ENCODE measurements at regions not wholly inside any gene's neighbourhood (a gene's known extent, or its start where the extent isn't known, plus 50 kb on each side); places are given as distances from the start of the nearest gene placed in this dataset.
"Not testable (repeated sequence)": the region's sequence is repeated elsewhere in the genome, so short reads cannot be mapped to it uniquely, and the experiment has no call there.

GRCh38 chr14:29982171-29982570 is 54.5 kb upstream of the PRKD1 start:
- no peaks in the 10 kb centered on the region for H3K4me1 Mint-ChIP-seq (ENCODE audit: low read depth)
- peaks cover 1% of the 10 kb centered on the region for H3K9me3 Mint-ChIP-seq
- no peak overlapping the region for H3K27ac Mint-ChIP-seq
- H3K36me3 Mint-ChIP-seq (ENCODE audit: low read depth), result no peaks in the 10 kb centered on the region
- no peaks in the 10 kb centered on the region for H3K27me3 Mint-ChIP-seq (ENCODE audit: low read depth)
- no peak overlapping the region for H3K4me3 Mint-ChIP-seq

- H3K4me1 Mint-ChIP-seq (ENCODE audit: low read depth), result no peaks in the 10 kb centered on the region
- H3K4me3 Mint-ChIP-seq, result no peak overlapping the region
- H3K27me3 Mint-ChIP-seq (ENCODE audit: low read depth), result no peaks in the 10 kb centered on the region
- H3K9me3 Mint-ChIP-seq, result no peaks in the 10 kb centered on the region
- H3K36me3 Mint-ChIP-seq (ENCODE audit: low read depth), result no peaks in the 10 kb centered on the region
- H3K27ac Mint-ChIP-seq, result no peak overlapping the region
These were observed 55.3 kb upstream of the PRKD1 start for GRCh38 chr14:29982993-29983392.

GRCh38 chr14:29990344-29990857 is 62.8 kb upstream of the PRKD1 start:
- not testable (repeated sequence) for H3K27me3 Mint-ChIP-seq (ENCODE audit: low read depth); H3K36me3 Mint-ChIP-seq (ENCODE audit: low read depth); H3K4me3 Mint-ChIP-seq; H3K4me1 Mint-ChIP-seq (ENCODE audit: low read depth); H3K9me3 Mint-ChIP-seq; H3K27ac Mint-ChIP-seq

- Mint-ChIP-seq H3K4me1 (ENCODE audit: low read depth) (no peaks in the 10 kb centered on the region), H3K36me3 (ENCODE audit: low read depth) (no peaks in the 10 kb centered on the region), H3K9me3 (no peaks in the 10 kb centered on the region), H3K27ac (no peak overlapping the region), H3K27me3 (ENCODE audit: low read depth) (no peaks in the 10 kb centered on the region), H3K4me3 (no peak overlapping the region)
These were observed 63.3 kb upstream of the PRKD1 start for GRCh38 chr14:29990993-29991392.

GRCh38 chr14:29993143-29993542 is 65.5 kb upstream of the PRKD1 start:
- no peaks in the 10 kb centered on the region for H3K4me1 Mint-ChIP-seq (ENCODE audit: low read depth)
- no peak overlapping the region for H3K27ac Mint-ChIP-seq
- H3K4me3 Mint-ChIP-seq, result no peak overlapping the region
- no peaks in the 10 kb centered on the region for H3K27me3 Mint-ChIP-seq (ENCODE audit: low read depth)
- H3K36me3 Mint-ChIP-seq (ENCODE audit: low read depth), result no peaks in the 10 kb centered on the region
- no peaks in the 10 kb centered on the region for H3K9me3 Mint-ChIP-seq

GRCh38 chr14:29999013-29999539 is 71.4 kb upstream of the PRKD1 start:
- H3K9me3 Mint-ChIP-seq, result no peaks in the 10 kb centered on the region
- H3K36me3 Mint-ChIP-seq (ENCODE audit: low read depth), result no peaks in the 10 kb centered on the region
- no peak overlapping the region for H3K27ac Mint-ChIP-seq
- no peak overlapping the region for H3K4me3 Mint-ChIP-seq
- H3K27me3 Mint-ChIP-seq (ENCODE audit: low read depth), result no peaks in the 10 kb centered on the region
- H3K4me1 Mint-ChIP-seq (ENCODE audit: low read depth), result no peaks in the 10 kb centered on the region

- Mint-ChIP-seq H3K9me3 (no peaks in the 10 kb centered on the region), H3K4me1 (ENCODE audit: low read depth) (no peaks in the 10 kb centered on the region), H3K27me3 (ENCODE audit: low read depth) (no peaks in the 10 kb centered on the region), H3K36me3 (ENCODE audit: low read depth) (no peaks in the 10 kb centered on the region), H3K27ac (no peak overlapping the region), H3K4me3 (no peak overlapping the region)
These were observed 75.2 kb upstream of the PRKD1 start for GRCh38 chr14:30002859-30003258.

- Mint-ChIP-seq H3K27me3 (ENCODE audit: low read depth) (no peaks in the 10 kb centered on the region), H3K4me3 (no peak overlapping the region), H3K4me1 (ENCODE audit: low read depth) (no peaks in the 10 kb centered on the region), H3K9me3 (no peaks in the 10 kb centered on the region), H3K36me3 (ENCODE audit: low read depth) (no peaks in the 10 kb centered on the region), H3K27ac (no peak overlapping the region)
These were observed 77.6 kb upstream of the PRKD1 start for GRCh38 chr14:30005114-30005808.

- Mint-ChIP-seq H3K4me3 (no peak overlapping the region), H3K4me1 (ENCODE audit: low read depth) (no peaks in the 10 kb centered on the region), H3K36me3 (ENCODE audit: low read depth) (no peaks in the 10 kb centered on the region), H3K27me3 (ENCODE audit: low read depth) (no peaks in the 10 kb centered on the region), H3K9me3 (peaks cover under 1% of the 10 kb centered on the region), H3K27ac (no peak overlapping the region)
These were observed 79.0 kb upstream of the PRKD1 start for GRCh38 chr14:30006695-30007094.

GRCh38 chr14:30015489-30015888 is 87.8 kb upstream of the PRKD1 start:
- H3K9me3 Mint-ChIP-seq, result peaks cover 18% of the 10 kb centered on the region
- H3K4me1 Mint-ChIP-seq (ENCODE audit: low read depth), result no peaks in the 10 kb centered on the region
- H3K27ac Mint-ChIP-seq, result no peak overlapping the region
- no peaks in the 10 kb centered on the region for H3K27me3 Mint-ChIP-seq (ENCODE audit: low read depth)
- H3K4me3 Mint-ChIP-seq, result no peak overlapping the region
- H3K36me3 Mint-ChIP-seq (ENCODE audit: low read depth), result no peaks in the 10 kb centered on the region

GRCh38 chr14:30016002-30016401 is 88.4 kb upstream of the PRKD1 start:
- Mint-ChIP-seq H3K4me3 (no peak overlapping the region), H3K4me1 (ENCODE audit: low read depth) (no peaks in the 10 kb centered on the region), H3K9me3 (peaks cover 18% of the 10 kb centered on the region), H3K36me3 (ENCODE audit: low read depth) (no peaks in the 10 kb centered on the region), H3K27ac (no peak overlapping the region), H3K27me3 (ENCODE audit: low read depth) (no peaks in the 10 kb centered on the region)

GRCh38 chr14:30017370-30017993 is 89.8 kb upstream of the PRKD1 start:
- H3K27ac Mint-ChIP-seq, result no peak overlapping the region
- H3K36me3 Mint-ChIP-seq (ENCODE audit: low read depth), result no peaks in the 10 kb centered on the region
- no peak overlapping the region for H3K4me3 Mint-ChIP-seq
- no peaks in the 10 kb centered on the region for H3K27me3 Mint-ChIP-seq (ENCODE audit: low read depth)
- no peaks in the 10 kb centered on the region for H3K4me1 Mint-ChIP-seq (ENCODE audit: low read depth)
- H3K9me3 Mint-ChIP-seq, result peaks cover 14% of the 10 kb centered on the region

- Mint-ChIP-seq H3K4me3 (no peak overlapping the region), H3K27me3 (ENCODE audit: low read depth) (no peaks in the 10 kb centered on the region), H3K4me1 (ENCODE audit: low read depth) (no peaks in the 10 kb centered on the region), H3K36me3 (ENCODE audit: low read depth) (no peaks in the 10 kb centered on the region), H3K9me3 (peaks cover 28% of the 10 kb centered on the region), H3K27ac (no peak overlapping the region)
These were observed 92.6 kb upstream of the PRKD1 start for GRCh38 chr14:30020271-30020670.

GRCh38 chr14:30020687-30021086 is 93.0 kb upstream of the PRKD1 start:
- H3K27me3 Mint-ChIP-seq (ENCODE audit: low read depth), result no peaks in the 10 kb centered on the region
- H3K9me3 Mint-ChIP-seq, result peaks cover 31% of the 10 kb centered on the region
- no peaks in the 10 kb centered on the region for H3K36me3 Mint-ChIP-seq (ENCODE audit: low read depth)
- no peak overlapping the region for H3K27ac Mint-ChIP-seq
- no peak overlapping the region for H3K4me3 Mint-ChIP-seq
- H3K4me1 Mint-ChIP-seq (ENCODE audit: low read depth), result no peaks in the 10 kb centered on the region

- H3K27ac Mint-ChIP-seq; H3K27me3 Mint-ChIP-seq (ENCODE audit: low read depth); H3K4me3 Mint-ChIP-seq; H3K36me3 Mint-ChIP-seq (ENCODE audit: low read depth); H3K4me1 Mint-ChIP-seq (ENCODE audit: low read depth): not testable (repeated sequence)
- H3K9me3 Mint-ChIP-seq, result peaks cover 31% of the 10 kb centered on the region
These were observed 95.7 kb upstream of the PRKD1 start for GRCh38 chr14:30023350-30023749.
